T-helper 17 cell (primary cell): ENCODE measurements at regions not wholly inside any gene's neighbourhood (a gene's known extent, or its start where the extent isn't known, plus 50 kb on each side); places are given as distances from the start of the nearest gene placed in this dataset.

ENCODE experiments used
- ATAC-seq: fragments of 150-1000 bp; cut with Tn5 transposase; 2 replicates; pipeline ENCODE4 v1.10.0; 2021; ENCODE audit warnings: mild to moderate bottlenecking, moderate library complexity
- DNase-seq, 3 donors: peaks; one replicate each; pipeline versions ENCODE4 v3.0.0 to v3.0.0-alpha.2; 2020 to 2021
- H3K9me3 ChIP-seq: one replicate; pipeline ENCODE4 v1.7.0; 2013; ENCODE audit warnings: low read length, mild to moderate bottlenecking; ENCODE audit not compliant: control insufficient read depth, poor library complexity, severe bottlenecking
- H3K27ac Mint-ChIP-seq: one replicate; pipeline ENCODE4 v1.8.0; 2022; ENCODE audit warnings: mild to moderate bottlenecking, moderate library complexity, mixed read lengths
- H3K27me3 Mint-ChIP-seq: one replicate; pipeline ENCODE4 v1.8.0; 2022; ENCODE audit warnings: mixed read lengths
- H3K36me3 Mint-ChIP-seq: one replicate; pipeline ENCODE4 v1.8.0; 2022; ENCODE audit warnings: low read depth, mixed read lengths
- H3K4me1 Mint-ChIP-seq: one replicate; pipeline ENCODE4 v1.8.0; 2022; ENCODE audit warnings: mild to moderate bottlenecking, mixed read lengths
- H3K4me3 Mint-ChIP-seq: one replicate; pipeline ENCODE4 v1.8.0; 2022; ENCODE audit warnings: mild to moderate bottlenecking, moderate library complexity, mixed read lengths

- no peak for DNase-seq
- no peaks in the 10 kb centered on the region for H3K36me3 Mint-ChIP-seq
- H3K27me3 Mint-ChIP-seq: no peaks in the 10 kb centered on the region
- no peak overlapping the region for H3K4me3 Mint-ChIP-seq
- no peak for ATAC-seq
- H3K4me1 Mint-ChIP-seq: no peaks in the 10 kb centered on the region
- H3K9me3 ChIP-seq: no peaks in the 10 kb centered on the region
- no peak overlapping the region for H3K27ac Mint-ChIP-seq
Measured at GRCh38 chr5:122722341-122722740, 52.5 kb upstream of the SNX2 start.

DNA sequence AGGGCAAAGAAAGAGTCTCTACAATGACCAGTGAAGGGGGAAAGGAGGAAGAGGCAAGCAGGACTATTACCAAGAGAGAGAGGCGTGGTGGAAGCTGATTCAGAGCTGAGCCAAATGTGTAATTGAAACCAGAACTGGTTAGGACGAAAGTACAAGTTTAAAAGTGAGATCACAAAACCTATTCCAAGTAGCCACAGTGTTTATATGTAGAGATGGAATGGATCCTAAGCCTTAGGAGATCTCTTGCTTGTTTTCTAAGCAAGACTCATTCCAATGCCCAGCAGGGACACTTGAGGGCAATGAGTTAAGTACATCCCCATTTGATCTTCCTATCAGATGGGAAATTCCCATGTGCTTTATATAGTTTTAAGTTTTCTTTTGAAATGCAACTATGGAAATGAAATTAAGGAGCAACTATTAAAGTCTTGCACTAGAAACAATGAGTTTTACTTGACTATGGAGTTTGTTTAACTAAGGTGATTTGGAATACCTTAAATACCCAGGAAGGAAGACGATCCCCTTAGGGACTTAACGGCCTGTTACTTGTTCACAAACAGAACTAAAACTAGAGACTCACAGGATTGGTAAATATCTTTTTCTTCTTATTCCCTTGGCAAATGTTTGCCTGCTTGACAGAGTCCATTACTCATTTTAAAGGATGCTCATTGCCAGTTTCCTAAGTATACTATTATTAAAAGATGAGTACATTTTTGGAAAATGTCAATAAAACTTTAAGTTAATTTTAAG is 51.1 kb upstream of the SNX2 start:
- Mint-ChIP-seq H3K36me3 (no peaks in the 10 kb centered on the region), H3K27ac (no peak overlapping the region), H3K27me3 (peaks cover 7% of the 10 kb centered on the region), H3K4me1 (no peaks in the 10 kb centered on the region), H3K4me3 (no peak overlapping the region)
- H3K9me3 ChIP-seq: no peaks in the 10 kb centered on the region
- no peak for DNase-seq
- ATAC-seq: no peak
